Astrocyte (in vitro differentiated cells and primary cell): ENCODE measurements at regions not wholly inside any gene's neighbourhood (a gene's known extent, or its start where the extent isn't known, plus 50 kb on each side); places are given as distances from the start of the nearest gene placed in this dataset.

Experiments used
- DNase-seq: peaks from one replicate; pipeline ENCODE4 v3.0.0-alpha.2; 2010; ENCODE audit warnings: low read depth
- FAIRE-seq: peaks from 2 replicates; lab custom pipeline; 2011; peaks lifted over from hg19 to GRCh38; lab: Jason Lieb, UNC
- H2AFZ ChIP-seq: 2 replicates; pipeline ENCODE4 v1.6.0; 2012; ENCODE audit warnings: low read depth, low read length, inconsistent platforms
- H3K27ac ChIP-seq: 2 replicates; pipeline ENCODE4 v1.5.1; 2011; ENCODE audit warnings: low read depth, low read length, inconsistent platforms
- H3K27me3 ChIP-seq: 2 replicates; pipeline ENCODE4 v1.6.0; 2011; ENCODE audit warnings: low read length, inconsistent platforms; ENCODE audit not compliant: insufficient read depth
- H3K36me3 ChIP-seq: 2 replicates; pipeline ENCODE4 v1.5.1; 2011; ENCODE audit warnings: low read length, inconsistent platforms; ENCODE audit not compliant: insufficient read depth
- H3K4me1 ChIP-seq: 2 replicates; pipeline ENCODE4 v1.5.1; 2011; ENCODE audit warnings: low read length, inconsistent platforms; ENCODE audit not compliant: insufficient read depth
- H3K4me2 ChIP-seq: 2 replicates; pipeline ENCODE4 v1.6.0; 2012; ENCODE audit warnings: low read length, inconsistent platforms
- H3K4me3 ChIP-seq: 2 replicates; pipeline ENCODE4 v1.5.1; 2011; ENCODE audit warnings: low read depth, mild to moderate bottlenecking, low read length, inconsistent platforms; ENCODE audit not compliant: insufficient read depth
- H3K79me2 ChIP-seq: 2 replicates; pipeline ENCODE4 v1.6.0; 2012; ENCODE audit warnings: mild to moderate bottlenecking, low read length, inconsistent platforms; ENCODE audit not compliant: insufficient read depth
- H3K9ac ChIP-seq: 2 replicates; pipeline ENCODE4 v1.6.0; 2012; ENCODE audit warnings: mild to moderate bottlenecking, low read length, inconsistent platforms
- H3K9me3 ChIP-seq: 2 replicates; pipeline ENCODE4 v1.5.1; 2012; ENCODE audit warnings: low read depth, mild to moderate bottlenecking, low read length, inconsistent platforms; ENCODE audit not compliant: insufficient read depth
- H4K20me1 ChIP-seq: 2 replicates; pipeline ENCODE4 v1.6.0; 2012; ENCODE audit warnings: low read length, inconsistent platforms; ENCODE audit not compliant: insufficient read depth
- H3K27ac Mint-ChIP-seq: one replicate; pipeline ENCODE4 v1.8.0; 2021; ENCODE audit warnings: mild to moderate bottlenecking, mixed read lengths; ENCODE audit not compliant: unreplicated experiment
- H3K27me3 Mint-ChIP-seq: one replicate; pipeline ENCODE4 v1.8.0; 2021; ENCODE audit warnings: low read depth, mixed read lengths; ENCODE audit not compliant: unreplicated experiment
- H3K36me3 Mint-ChIP-seq: one replicate; pipeline ENCODE4 v1.8.0; 2021; ENCODE audit warnings: low read depth, mixed read lengths; ENCODE audit not compliant: unreplicated experiment
- H3K4me1 Mint-ChIP-seq: one replicate; pipeline ENCODE4 v1.8.0; 2021; ENCODE audit warnings: low read depth, mixed read lengths; ENCODE audit not compliant: unreplicated experiment
- H3K4me3 Mint-ChIP-seq: one replicate; pipeline ENCODE4 v1.8.0; 2021; ENCODE audit warnings: mild to moderate bottlenecking, moderate library complexity, mixed read lengths; ENCODE audit not compliant: unreplicated experiment
- H3K9me3 Mint-ChIP-seq: one replicate; pipeline ENCODE4 v1.8.0; 2021; ENCODE audit warnings: mild to moderate bottlenecking, mixed read lengths; ENCODE audit not compliant: unreplicated experiment
- CTCF ChIP-seq: IDR thresholded peaks from 2 replicates; pipeline ENCODE4 v1.5.1; 2011; ENCODE audit warnings: low read depth, mild to moderate bottlenecking, inconsistent platforms, low read length, moderate library complexity; ENCODE audit not compliant: insufficient read depth
- EZH2 ChIP-seq: IDR thresholded peaks from 2 replicates; pipeline ENCODE4 v1.6.1; 2012; ENCODE audit warnings: mild to moderate bottlenecking, low read length, inconsistent platforms; ENCODE audit not compliant: insufficient read depth

- Mint-ChIP-seq H3K27me3 (no peaks in the 10 kb centered on the region), H3K27ac (no peak overlapping the region), H3K4me3 (no peak overlapping the region), H3K9me3 (peaks cover 2% of the 10 kb centered on the region), H3K36me3 (no peaks in the 10 kb centered on the region), H3K4me1 (no peaks in the 10 kb centered on the region)
- Histone ChIP-seq H3K9me3 (no peaks in the 10 kb centered on the region), H3K4me3 (no peak overlapping the region), H3K36me3 (no peaks in the 10 kb centered on the region), H3K27me3 (no peaks in the 10 kb centered on the region), H3K4me1 (no peaks in the 10 kb centered on the region), H4K20me1 (no peaks in the 10 kb centered on the region), H3K4me2 (no peak overlapping the region), H3K79me2 (no peaks in the 10 kb centered on the region), H3K9ac (no peak overlapping the region), H3K27ac (no peak overlapping the region), H2AFZ (no peak overlapping the region)
- no peak for DNase-seq
- no peak for FAIRE-seq
- TF ChIP-seq CTCF = no peak
- no peak for TF ChIP-seq EZH2
Measured at GRCh38 chr14:82182646-82183045, 649.0 kb upstream of the SEL1L start.

GRCh38 chr14:82190742-82191141, 657.1 kb upstream of the SEL1L start:
- Histone ChIP-seq H3K4me2 (no peak overlapping the region), H3K27ac (no peak overlapping the region), H3K79me2 (no peaks in the 10 kb centered on the region), H2AFZ (no peak overlapping the region), H3K4me3 (no peak overlapping the region), H3K9ac (no peak overlapping the region), H3K9me3 (peaks cover 7% of the 10 kb centered on the region), H3K36me3 (no peaks in the 10 kb centered on the region), H4K20me1 (no peaks in the 10 kb centered on the region), H3K27me3 (no peaks in the 10 kb centered on the region), H3K4me1 (no peaks in the 10 kb centered on the region)
- no peaks in the 10 kb centered on the region for H3K36me3 Mint-ChIP-seq
- no peak overlapping the region for H3K4me3 Mint-ChIP-seq
- no peak for TF ChIP-seq EZH2
- no peak for TF ChIP-seq CTCF
- H3K27ac Mint-ChIP-seq = no peak overlapping the region
- H3K4me1 Mint-ChIP-seq = no peaks in the 10 kb centered on the region
- H3K9me3 Mint-ChIP-seq = peaks cover 3% of the 10 kb centered on the region
- DNase-seq = no peak
- H3K27me3 Mint-ChIP-seq = no peaks in the 10 kb centered on the region
- no peak for FAIRE-seq

GRCh38 chr14:82192387-82192786, 658.7 kb upstream of the SEL1L start:
- Mint-ChIP-seq H3K4me1 (no peaks in the 10 kb centered on the region), H3K36me3 (no peaks in the 10 kb centered on the region), H3K4me3 (no peak overlapping the region), H3K27me3 (no peaks in the 10 kb centered on the region), H3K27ac (no peak overlapping the region), H3K9me3 (peaks cover 3% of the 10 kb centered on the region)
- no peak overlapping the region for H2AFZ ChIP-seq
- H3K4me2 ChIP-seq = no peak overlapping the region
- H3K4me3 ChIP-seq = no peak overlapping the region
- no peak for FAIRE-seq
- H3K27ac ChIP-seq = no peak overlapping the region
- DNase-seq = no peak
- TF ChIP-seq EZH2 (no peak), CTCF (no peak)
- H3K9ac ChIP-seq = no peak overlapping the region
- H3K4me1 ChIP-seq = no peaks in the 10 kb centered on the region
- H4K20me1 ChIP-seq = no peaks in the 10 kb centered on the region
- no peaks in the 10 kb centered on the region for H3K36me3 ChIP-seq
- H3K9me3 ChIP-seq = peaks cover 7% of the 10 kb centered on the region
- no peaks in the 10 kb centered on the region for H3K27me3 ChIP-seq
- H3K79me2 ChIP-seq = no peaks in the 10 kb centered on the region
